A673 (cell line): ENCODE measurements at regions not wholly inside any gene's neighbourhood (a gene's known extent, or its start where the extent isn't known, plus 50 kb on each side); places are given as distances from the start of the nearest gene placed in this dataset.

Experiments used
- EZH2 ChIP-seq: fragments of 200-600 bp; sonication (generic); IDR thresholded peaks from 2 replicates; pipeline ENCODE4 v1.6.1; 2017; ENCODE audit warnings: borderline replicate concordance, low read depth, mild to moderate bottlenecking, mixed read lengths, antibody characterized with exemption, low read length; ENCODE audit not compliant: poor library complexity, severe bottlenecking
- TF ChIP-seq, protein P1 (sequence below): fragments of 300-800, 200-600 bp; sonication (generic); conservative IDR thresholded peaks from 2 replicates; pipeline ENCODE4 v1.5.1; 2017; ENCODE audit warnings: low read depth, mild to moderate bottlenecking, antibody characterized with exemption, low read length, moderate library complexity, mixed read lengths

DNA sequence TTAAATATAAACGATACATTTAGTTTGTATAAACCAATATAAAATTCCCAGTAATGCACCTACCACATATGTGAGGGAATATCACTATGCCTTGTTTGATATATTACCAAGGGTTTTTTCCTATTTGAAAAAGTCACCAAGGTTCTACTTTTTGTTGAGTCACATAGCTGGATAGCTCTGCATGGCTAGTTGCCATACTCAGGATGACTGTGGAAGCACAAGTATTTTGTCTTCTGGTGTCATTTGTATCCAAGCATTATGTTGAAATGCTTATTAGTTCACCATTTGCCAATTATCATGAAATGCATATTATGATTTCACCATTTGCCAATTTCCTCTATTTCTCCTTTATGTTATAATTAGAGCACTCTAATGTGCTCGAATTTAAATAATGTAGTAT, 162.7 kb upstream of the TTC29 start:
- no peak for TF ChIP-seq EZH2
- TF ChIP-seq, protein P1, sequence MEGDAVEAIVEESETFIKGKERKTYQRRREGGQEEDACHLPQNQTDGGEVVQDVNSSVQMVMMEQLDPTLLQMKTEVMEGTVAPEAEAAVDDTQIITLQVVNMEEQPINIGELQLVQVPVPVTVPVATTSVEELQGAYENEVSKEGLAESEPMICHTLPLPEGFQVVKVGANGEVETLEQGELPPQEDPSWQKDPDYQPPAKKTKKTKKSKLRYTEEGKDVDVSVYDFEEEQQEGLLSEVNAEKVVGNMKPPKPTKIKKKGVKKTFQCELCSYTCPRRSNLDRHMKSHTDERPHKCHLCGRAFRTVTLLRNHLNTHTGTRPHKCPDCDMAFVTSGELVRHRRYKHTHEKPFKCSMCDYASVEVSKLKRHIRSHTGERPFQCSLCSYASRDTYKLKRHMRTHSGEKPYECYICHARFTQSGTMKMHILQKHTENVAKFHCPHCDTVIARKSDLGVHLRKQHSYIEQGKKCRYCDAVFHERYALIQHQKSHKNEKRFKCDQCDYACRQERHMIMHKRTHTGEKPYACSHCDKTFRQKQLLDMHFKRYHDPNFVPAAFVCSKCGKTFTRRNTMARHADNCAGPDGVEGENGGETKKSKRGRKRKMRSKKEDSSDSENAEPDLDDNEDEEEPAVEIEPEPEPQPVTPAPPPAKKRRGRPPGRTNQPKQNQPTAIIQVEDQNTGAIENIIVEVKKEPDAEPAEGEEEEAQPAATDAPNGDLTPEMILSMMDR = no peak
